GM04504 (cell line): ENCODE measurements at regions not wholly inside any gene's neighbourhood (a gene's known extent, or its start where the extent isn't known, plus 50 kb on each side); places are given as distances from the start of the nearest gene placed in this dataset.

Experiments used
- DNase-seq: peaks from one replicate; pipeline ENCODE4 v3.0.0-alpha.2; 2012; ENCODE audit warnings: low read depth

DNA sequence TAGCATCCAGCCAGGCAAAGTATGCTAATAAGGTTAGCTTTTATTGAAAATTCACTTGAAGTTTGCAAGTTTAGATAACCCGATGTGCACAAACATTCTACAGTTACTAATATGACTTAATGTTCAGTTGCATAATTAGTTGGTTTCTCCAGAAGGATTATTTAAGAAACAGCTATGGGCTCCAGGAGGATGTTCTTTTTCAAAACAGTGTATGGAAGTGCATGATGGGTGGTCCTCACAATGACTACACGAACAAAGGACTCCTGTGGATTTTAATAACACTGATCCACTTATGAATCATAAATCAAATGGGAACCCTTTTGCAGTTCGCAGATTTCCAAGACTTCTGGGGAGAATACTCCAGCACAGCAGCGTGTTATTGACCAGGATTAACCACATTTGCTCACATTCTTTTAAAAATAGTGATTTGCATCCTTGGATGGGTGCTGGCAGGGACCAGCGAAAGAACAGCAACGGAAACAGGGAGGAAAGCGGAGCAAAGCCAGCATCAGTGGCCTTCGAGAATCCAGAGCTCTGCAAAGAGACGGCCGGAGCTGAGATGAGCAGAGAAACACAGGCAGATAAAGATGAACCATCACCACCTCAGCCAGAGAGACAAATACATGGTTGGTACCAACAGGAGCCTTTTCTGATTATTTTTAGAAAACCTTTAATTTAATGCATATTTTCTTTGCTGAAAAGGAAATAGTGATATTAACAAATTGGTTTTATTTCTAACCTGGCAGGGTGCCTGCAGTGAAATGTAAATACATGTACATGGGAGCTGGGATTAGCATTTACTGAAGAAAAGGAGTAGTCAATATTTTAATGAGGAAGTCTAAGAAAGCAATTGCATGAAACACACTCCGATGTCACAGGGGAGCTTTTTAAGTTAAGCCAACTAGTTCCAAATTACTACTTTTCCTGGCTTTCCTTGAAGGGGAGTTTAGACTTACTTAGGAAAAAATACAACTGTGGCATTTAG is 623.2 kb upstream of the ZFHX3 start:
- DNase-seq: no peak

DNA sequence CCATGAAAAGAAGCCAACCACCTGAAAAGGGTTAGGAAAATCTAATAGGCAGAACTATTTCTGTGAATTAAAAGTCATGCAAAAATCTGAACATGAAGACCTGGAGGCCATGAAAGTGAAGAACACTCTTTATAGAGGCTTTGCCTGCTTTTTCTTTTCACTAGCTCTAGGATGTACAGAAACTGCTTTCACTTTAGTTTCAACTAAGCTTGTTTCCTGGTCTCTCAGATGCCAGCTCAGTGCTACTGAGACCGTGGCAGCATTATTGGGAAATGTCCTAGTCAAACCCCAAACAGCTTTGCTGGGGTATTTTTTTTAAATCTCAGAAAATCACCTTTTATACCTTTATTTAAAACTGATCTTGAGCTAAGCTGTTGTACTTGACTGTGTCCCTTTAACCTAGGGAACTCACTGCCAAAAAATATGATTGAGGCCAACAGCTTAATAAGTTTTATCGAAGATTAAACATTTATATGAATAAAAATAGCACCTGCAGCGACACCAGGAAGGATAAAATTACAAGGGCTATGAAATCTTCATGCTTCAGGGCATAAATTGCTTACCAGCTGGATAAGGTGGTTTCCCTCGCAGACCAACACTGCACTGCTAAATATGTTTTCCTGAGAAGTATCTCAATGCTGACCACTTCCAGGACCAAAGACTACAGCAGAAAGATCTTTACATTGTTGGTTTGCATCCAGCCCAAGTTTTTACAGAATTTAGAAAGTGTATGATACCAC is 621.8 kb upstream of the ZFHX3 start:
- no peak for DNase-seq

DNA sequence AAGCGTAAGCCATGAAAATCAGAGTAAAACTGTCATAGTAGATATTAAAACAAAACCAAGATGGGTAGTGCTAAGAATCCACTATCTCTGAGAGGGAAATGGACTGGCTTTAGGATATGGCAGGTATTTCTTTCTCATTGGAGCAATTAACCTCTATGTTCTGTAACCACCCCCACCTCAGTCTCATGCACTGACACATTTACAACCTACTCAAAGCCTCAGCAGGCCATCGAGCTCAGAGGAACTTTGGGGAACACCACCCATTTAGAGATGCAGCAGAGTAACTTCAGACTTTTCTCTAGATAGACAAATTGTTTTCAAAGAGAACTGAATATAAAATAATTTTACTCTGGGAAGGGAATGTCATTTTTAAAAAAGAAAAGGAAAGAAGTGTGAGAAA is 615.8 kb upstream of the ZFHX3 start:
- DNase-seq: no peak

DNA sequence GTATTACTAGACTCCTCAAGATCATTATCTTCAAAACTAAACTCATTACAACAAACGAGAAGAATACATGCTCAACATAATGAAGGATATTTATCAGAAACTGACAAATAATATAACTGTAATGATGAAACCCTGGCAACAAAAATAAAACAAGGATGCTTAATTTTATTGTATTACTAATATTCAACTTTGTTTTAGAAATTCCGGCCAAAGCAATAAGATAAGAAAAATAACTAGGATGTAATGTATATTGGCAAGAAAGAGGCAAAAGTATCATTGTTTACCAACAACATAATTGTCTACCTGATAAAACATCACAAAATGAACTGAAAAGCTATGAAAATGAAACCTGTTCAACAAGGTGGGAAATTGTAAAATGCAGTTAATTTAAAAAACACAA is 588.3 kb upstream of the ZFHX3 start:
- DNase-seq: no peak

DNA sequence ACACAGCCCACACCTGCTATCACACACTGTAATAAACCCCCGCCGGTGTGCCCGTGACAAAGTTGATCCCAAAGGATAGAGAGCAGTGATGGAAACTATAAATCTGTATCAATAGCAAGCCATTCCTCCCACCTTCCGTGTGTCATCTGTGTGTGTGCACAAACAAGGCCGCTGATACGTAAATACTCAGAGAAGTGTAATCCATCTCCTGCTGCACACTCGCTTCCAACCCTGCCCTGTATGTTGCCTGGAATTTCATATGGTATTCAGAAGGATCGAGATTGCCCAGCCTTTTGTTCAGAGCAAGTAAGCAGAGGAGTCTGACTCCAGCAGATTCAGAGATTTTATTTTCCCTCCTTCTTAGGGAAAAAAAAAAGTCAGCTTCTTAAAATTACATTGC is 581.1 kb upstream of the ZFHX3 start:
- DNase-seq: no peak

DNA sequence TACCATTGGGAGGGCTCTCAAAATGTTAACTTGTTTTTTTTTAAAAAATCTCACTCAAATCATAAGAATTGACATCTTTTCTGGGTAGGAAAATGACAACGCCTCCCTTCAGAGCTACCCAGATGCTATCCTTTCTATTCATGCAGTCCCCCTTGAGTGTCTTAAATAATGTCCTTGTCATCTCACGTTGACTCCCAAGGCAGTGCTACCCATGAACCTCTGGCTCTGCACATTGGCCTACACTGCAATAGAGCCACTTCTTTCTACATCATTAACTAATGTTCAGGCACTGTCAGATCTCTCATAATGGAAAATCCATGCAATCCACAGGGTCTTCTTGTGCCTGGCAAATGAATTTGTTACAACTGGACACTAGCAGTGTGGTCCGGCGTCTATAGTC is 569.8 kb upstream of the ZFHX3 start:
- DNase-seq: no peak

DNA sequence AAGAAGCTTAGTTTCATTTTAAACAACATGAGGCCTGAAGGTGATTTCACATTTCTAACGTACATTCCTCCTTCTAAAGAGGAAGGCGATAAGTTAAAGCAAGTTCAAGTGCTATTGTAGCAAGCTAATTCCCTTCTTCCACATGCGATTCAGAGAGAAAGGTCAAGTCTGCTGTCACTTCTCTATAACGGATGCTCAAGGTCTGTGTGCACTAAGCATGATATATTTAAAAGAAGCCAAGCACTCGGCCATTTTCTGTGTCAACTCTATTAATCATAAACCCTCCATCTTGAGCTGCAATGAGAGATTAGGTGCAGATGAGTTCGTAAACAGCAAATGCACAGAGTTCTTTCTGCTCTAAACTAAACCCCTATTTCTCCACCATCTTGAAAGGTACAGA is 568.8 kb upstream of the ZFHX3 start:
- DNase-seq: no peak

DNA sequence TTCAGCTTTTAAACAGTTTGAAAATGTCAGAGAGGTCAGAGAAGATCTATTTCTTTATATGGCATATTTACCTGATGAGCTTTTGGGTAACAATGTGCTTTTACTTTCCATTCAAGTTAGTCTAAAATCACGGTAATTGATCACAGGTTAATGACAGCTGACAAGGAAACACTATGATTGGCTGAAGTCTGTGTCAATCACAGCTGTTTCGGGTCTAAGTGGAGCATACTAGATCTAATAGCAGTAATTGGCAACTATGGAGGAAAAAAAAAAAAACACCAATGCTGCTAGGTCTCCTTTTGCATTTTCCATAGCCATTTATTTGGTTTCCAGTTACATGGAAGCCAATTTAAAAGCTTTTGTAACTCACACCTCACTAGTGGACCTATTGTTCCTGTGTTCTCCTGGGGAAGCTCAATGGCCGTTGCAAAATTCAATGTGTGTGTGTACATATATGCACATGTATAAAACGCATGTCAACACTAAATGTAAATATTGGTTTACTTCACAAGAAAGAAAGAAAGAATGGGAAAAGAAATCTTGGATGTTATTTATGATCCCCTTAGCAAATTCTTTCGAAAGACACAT is 568.3 kb upstream of the ZFHX3 start:
- no peak for DNase-seq

DNA sequence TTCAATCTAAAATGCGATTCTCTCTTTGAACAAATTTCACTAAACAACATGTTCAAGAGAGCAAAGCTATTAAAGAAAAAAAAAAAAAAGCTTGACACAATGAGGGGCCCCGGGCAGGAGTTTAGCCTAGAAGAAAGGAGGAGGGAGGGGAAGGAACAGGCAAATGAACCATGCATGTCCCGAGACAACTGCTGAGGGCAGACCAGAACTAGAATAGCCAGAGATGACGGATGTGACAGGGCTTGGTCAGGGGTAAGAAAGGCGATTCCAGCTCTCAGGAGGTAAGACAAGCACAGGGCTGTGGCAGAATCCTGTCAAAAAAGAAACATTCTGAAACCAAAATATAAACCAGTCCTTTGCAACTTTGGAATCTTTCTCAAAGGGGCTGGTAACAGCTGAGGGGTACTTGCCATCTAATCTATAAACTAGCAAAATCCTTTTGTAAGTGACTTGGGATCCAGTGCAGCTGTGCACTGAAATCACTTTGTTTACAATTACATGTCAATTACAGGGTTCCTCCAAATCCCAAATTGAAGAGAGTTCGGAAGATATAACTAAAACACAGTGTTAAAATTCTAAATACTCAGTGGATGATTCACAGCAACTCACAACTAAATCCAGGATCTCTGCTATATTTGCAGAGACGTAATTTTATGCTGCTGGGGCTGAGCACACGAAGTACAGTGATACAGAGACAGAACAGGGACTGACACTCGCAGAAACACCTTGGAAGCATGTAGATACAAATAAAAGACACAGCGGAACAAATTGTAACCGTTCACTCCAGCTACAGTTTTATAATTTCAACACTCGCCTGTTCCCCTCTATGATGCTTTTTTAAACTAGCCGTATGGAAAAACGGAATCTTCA is 567.4 kb upstream of the ZFHX3 start:
- DNase-seq: no peak

DNA sequence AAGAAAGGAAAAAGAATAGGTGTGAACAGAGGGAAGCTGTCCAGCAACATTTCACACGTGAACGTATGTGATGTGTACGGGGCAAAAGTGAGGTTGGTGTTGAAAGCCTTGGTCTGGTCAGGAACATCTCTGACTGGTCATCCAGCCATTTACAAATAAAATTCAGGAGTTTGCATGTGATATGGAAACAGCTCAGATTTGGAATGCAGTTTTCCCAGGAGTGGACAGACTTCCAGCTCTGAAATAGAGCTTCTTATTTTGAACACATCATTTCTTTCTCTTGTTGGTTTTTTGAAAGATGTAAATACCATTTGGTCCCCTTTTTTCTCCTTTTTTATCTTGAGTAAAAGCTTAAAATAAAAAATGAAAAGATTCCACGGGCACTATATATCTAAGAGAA is 566.2 kb upstream of the ZFHX3 start:
- DNase-seq: no peak

DNA sequence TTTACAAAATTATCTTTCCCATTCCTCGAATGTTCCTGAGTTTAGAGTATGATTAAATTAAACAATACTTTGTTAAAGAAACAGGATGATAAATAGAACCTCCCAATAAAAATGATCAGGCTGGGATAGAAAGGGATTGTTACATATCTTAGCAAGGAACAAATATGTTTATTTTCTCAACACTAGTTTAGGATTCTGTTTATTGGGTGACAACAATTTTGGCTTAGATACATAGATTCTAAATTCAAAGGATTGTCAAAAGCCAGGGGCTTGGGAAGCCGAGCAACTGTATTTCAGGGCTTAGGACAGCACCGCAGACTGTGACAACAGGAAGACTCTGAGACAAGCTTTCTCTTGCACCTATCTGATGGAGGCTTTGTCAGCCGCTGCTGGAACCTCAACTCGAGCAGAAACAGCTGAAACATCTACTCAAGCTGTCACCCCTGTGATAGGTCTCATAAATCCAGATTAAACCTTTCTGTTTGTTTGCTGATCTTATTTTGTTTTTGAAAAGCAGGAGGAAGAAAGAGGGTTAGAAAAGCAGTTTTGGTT is 562.8 kb upstream of the ZFHX3 start:
- no peak for DNase-seq

DNA sequence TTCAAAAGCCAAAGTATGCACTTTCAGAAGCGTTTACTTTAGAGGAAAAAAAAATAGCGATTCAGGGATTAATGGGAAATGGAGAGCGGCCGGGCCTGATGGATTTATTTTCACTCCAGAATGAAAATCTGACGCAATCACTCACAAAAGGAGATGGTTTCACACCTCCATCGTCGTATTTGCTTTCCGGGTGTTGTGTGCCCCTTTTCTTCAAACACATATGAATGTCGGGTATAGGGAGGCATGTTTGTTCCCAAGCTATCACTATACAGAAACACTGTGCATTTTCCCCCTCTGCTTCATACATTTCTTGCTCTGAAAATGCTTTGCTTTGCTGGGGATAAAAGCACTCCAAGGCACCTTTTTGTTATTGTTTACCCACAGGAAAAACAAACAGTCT is 562.2 kb upstream of the ZFHX3 start:
- DNase-seq: no peak

DNA sequence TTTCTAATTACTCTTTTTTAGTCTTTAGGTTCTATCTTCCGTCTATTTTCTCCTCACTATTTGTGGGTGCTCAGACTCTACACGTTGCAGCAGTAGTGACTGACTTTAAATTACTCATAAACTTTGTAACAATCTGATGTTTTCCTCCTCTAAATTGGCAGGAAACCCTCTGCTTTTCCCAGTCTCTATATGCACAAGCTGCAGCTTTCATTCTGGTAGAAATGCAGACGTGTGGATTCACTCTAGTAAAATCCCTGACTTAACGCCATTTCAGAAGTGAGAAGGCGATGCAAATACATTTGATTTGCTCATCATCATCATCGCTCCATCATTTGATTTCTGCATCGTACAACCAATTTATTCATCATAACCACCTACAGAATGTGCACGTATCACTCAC is 561.0 kb upstream of the ZFHX3 start:
- no peak for DNase-seq

DNA sequence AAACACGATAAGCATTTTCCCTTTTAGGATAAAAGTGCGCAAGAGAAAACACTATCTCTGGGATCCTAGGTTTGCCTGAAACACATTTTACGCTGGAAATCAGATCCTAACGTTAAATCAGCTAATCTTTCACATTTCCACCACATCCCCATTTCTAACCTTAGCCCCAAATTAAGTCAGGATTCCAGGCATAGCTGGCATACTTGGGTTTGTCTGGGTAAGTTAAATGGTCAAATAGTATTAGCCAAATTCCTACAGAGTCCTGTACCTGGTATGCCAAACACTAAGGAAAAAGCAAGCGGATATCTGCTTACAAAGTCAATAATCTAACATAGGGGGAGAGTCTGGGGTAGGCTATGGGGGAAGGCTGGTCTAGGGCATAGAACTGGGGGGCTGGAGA is 557.4 kb upstream of the ZFHX3 start:
- no peak for DNase-seq

DNA sequence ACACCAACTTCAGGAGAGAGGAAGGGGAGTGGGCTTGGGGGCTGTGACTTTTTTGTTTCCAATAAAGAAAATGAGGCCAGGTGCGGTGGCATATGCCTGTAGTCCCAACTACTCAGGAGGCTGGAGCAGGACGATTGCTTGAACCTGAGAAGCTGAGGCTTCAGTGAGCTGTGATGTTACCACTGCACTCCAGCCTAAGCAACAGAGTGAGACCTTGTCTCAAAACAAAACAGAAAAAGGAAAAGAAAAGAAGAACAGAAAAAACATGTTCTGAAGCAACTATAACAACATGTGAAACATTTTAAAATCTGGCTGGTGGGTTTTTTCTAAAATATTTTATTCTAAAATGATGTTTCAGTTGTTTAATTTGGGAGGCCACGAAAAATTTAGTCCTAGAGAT is 554.0 kb upstream of the ZFHX3 start:
- no peak for DNase-seq

DNA sequence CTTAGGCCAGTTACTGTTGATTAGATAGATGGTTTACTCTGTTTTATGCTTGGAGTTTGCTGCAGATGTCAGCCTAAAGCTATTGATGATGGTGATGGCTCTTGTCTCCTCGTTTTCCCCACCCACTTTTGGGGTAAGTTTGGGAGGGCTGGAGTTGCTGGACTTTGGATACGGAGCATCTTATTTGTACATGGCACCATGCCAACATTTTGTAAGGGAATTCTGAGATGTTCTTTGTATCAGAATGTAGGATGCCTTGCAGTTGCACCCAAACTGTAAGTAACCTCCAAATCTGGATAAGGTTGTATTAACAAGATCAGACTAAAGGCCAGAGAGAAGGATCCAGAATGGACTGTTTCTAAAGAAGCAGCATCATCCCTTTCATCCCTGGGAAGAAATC is 551.9 kb upstream of the ZFHX3 start:
- no peak for DNase-seq

DNA sequence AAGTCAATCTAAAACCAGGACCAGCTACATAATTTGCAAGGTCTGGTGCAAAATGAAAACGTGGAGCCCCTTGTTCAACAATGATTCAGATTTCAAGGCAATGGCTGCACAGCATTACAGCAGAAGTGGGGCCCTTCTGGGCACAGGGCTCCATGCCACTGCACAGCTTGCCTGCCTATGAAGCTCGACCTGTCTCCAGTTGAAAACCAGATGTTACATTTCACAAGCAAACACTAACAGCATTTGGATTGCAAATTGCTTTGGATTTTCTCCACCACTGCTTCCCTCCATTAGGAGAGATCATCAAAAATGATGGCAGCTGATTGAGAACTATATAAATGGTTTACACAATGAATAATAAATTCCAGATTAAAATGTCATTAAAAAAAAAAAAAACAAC is 551.4 kb upstream of the ZFHX3 start:
- no peak for DNase-seq

DNA sequence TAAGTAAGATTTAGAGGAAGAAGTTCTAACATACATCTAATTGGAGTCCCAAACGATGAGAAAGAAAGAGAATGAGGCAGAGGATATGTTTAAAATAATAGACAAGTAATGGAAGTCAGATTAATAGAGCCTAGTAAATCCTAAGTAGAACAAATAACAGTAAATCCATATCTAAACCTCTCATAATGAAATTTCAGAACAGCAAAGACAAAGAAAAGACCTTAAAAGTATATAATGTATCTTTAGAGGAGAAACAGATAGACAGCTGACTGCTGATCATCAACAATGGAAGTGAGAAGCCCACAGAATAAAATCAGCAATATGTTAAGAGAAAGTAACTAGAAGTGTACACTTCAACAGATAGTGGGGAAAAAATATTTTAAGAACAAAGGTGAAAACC is 536.2 kb upstream of the ZFHX3 start:
- no peak for DNase-seq

DNA sequence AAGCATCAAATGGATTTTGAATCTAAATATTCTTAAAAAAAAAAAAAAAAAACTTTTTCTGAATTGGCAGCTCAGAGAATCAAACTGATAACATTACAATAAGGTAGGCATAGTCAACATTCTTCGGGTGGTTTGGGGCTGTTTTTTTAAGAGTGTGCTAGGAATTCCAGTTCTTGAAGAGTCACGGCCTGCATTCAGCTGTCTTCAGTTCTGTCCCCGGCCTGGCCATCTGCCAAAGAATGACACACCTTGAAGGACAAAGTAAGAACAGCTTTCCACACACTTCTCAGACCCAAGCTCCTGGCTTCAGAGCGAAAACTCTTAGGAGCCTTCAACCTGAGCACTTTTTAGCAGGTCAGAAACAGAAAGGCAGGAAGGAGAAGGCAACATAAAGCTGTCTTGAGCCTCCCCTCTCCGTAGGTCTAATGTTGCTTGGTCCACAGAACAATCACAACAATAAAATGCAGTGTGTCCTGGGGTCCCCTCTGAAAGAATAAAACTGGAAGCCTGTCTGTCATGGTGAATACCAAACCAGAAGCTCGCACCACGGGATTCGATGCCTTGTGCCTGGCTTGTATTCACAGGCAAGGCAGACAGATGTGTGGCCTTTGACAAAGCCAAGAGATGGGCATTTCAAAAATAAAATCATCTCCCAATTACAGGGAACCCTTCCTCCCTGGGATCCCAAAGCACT is 524.4 kb upstream of the ZFHX3 start:
- no peak for DNase-seq

DNA sequence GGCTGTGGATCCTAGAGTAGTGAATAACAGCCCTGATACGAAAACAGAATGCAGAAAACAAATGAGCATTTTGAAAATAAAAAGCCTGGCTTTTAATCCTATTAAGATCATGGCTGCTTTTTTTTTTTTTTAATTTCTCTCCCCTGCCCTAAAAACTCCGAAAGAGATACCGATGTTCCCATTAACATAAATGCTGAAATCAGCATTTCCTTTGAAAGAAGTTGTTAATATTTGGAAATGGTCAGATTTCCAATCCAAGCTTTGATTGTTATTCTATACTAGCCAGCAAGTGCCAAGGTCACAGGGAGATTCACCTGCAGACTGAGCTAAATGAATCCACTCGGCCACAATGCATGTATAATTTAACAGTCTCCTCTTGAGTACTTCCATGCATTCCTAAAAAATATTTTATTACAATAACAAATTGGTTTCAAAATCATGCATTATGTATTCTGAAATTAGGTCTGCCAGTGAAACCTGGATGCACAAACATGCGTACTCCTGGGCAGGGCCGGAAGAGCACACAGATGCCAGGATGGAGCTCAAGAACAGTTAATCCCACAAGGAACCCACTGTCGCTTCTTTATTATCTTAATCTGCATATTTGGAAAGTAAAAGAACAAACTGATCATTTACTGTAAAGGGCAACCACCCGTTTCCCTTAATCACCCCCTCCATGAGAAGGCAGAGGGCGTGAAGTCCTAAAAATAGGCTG is 521.5 kb upstream of the ZFHX3 start:
- no peak for DNase-seq

DNA sequence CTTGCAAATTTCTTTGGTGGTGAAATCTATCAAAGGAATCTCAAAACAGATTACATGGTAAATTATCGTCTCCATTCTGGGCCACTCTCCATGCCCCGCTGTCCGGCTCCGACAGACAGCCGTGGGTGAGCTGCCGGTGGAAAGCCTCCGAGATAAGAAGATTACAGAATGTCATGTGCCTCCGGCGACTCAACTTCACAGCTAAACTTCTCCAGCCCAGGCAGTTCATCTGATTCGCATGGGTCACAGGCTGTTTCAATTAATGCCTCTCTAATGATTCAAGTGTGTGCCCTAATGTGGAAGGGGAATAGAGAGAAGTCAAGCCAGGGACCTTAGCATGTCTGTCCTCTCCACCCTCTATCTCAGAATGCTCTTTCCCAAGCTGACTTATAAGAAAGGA is 520.8 kb upstream of the ZFHX3 start:
- DNase-seq: no peak
